GM12875 (cell line): ENCODE measurements at regions not wholly inside any gene's neighbourhood (a gene's known extent, or its start where the extent isn't known, plus 50 kb on each side); places are given as distances from the start of the nearest gene placed in this dataset.

Experiments used
- H3K4me3 ChIP-seq: one replicate; pipeline ENCODE4 v1.5.1; 2011; ENCODE audit warnings: low read depth, low read length, control low read depth
- TF ChIP-seq, protein P1 (sequence below): IDR thresholded peaks from 2 replicates; pipeline ENCODE4 v1.5.1; 2011; ENCODE audit warnings: low read depth, mild to moderate bottlenecking, control low read depth, inconsistent platforms, low read length, moderate library complexity, borderline replicate concordance; ENCODE audit not compliant: insufficient read depth

DNA sequence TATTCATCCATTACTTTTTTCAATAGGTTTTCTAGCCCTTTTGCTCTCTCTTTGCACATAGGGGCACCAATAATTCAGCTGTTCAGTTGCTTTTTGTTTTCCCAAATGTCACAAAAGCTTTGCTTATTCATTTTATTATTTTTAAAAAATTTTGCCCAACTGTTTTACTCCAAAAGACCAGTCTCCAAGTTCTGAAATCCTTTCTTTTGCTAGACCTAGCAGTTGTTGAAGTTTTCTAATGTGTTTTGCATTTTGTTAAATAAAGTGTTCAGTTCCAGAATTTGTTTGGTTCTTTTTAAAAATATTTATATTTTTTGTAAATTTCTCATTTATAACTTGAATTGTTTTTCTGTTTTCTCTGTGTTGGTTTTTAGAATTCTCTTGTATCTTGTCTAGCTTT lies 1227.3 kb downstream of the ROBO2 start:
- TF ChIP-seq, protein P1, sequence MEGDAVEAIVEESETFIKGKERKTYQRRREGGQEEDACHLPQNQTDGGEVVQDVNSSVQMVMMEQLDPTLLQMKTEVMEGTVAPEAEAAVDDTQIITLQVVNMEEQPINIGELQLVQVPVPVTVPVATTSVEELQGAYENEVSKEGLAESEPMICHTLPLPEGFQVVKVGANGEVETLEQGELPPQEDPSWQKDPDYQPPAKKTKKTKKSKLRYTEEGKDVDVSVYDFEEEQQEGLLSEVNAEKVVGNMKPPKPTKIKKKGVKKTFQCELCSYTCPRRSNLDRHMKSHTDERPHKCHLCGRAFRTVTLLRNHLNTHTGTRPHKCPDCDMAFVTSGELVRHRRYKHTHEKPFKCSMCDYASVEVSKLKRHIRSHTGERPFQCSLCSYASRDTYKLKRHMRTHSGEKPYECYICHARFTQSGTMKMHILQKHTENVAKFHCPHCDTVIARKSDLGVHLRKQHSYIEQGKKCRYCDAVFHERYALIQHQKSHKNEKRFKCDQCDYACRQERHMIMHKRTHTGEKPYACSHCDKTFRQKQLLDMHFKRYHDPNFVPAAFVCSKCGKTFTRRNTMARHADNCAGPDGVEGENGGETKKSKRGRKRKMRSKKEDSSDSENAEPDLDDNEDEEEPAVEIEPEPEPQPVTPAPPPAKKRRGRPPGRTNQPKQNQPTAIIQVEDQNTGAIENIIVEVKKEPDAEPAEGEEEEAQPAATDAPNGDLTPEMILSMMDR, result no peak
- H3K4me3 ChIP-seq, result no peak overlapping the region

DNA sequence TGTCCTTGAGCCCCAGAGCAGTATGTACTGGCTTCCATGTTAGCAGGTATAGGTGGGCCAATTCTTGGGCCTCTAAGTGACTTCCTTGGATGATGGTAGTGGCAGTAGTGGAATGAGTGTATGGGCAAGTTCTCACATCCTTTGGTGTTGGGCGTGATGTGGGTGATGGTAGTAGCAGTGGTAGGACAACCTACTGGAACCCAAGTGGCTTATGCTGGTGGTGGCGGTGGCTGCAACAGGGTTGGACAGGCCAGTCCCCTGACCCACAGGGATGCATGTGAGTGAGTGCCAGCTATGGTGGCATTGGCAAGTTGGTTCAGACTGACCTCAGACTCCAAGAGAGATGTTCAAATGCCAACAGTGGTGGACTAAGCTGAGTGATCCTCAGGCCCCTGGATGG lies 1228.2 kb downstream of the ROBO2 start:
- TF ChIP-seq, protein P1, result no peak
- no peak overlapping the region for H3K4me3 ChIP-seq

DNA sequence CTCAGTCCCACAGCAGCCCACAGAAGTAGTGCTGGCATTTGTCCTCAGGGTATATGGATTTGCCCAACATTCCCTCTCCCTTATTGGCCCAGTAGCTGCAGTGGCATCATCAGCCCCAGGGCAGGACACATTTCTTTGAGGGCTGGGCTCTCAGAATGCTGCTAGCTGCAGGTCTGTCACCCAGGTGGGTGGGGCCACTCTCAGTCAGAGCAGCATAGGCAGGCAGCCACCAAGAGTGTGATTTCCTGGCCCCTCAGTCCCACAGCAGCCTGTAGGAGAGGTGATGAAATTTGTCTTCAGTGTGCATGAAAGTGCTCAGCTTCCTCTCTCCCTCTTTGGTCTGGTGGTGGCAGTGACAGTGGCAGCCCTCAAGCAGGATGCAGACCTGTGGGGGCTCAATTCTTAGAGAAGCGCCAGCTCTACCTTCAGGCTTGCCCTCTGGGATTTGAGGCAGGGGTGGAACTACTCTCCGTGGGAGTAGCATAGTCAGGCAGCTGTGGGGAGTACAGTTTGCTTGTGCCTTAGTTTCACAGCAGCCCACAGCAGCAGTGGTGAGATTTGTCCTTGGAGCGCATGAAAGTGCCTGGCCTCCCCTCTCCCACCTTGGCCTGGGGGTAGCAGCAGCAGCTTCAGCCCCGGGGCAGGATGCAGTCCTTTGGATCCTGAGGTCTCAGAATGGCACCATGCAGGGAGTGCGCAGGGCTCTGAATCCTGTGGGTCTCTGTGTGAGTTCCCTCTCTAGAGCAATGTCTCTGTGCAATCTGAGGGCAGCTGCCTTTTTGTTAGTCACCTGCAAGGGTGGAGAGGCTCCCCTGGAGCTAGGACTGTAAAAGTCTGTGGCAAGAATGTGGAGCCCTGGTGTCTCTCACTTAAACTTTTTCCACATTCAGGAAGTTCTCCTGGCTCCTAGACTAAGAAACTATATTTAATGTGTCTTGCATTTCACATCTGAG lies 1229.1 kb downstream of the ROBO2 start:
- no peak overlapping the region for H3K4me3 ChIP-seq
- TF ChIP-seq, protein P1, result no peak

DNA sequence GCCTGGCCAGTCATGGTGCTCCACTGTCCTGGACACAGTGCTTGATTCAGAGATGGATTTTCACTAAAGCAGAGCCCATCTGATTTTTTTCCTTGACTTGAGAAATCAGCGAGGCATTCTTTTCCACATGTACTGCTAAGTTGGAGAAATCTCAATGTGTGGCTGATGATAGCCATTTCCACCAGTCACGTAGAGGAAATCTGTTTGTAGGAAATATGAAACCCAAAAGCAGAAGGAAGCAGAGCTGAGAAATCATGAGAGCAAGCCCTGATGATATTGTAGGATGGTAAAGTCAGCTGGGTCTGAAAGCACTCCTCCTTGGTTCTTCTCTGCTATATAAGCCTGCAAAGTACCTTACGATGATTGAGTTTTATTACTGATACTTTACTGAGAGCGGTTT lies 1233.4 kb downstream of the ROBO2 start:
- TF ChIP-seq, protein P1, result no peak
- H3K4me3 ChIP-seq, result no peak overlapping the region

DNA sequence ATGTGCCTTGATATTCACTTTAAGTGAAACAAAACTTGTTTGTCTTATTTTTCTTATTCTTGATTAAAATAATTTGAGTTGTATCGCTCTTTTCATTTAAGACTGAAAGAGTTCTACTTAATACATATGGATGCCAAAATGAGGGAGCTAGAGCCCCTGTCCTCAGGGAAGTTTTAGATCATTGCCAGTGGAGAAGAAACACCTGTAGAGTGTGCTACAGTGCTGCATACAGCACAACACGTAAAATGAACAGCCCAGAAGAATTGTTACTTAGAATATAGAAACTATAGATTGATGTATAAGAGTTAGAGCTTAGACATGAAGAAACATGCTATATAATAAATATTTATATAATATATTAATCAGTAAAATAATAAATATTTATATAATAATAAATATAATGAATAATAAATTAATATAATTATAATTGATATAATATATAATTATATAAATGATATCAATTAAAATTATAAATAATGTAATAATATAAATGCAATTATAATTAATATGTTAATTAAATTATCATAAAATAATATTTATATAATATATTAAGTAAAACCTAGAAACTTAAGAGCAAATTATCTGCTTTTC lies 1234.7 kb downstream of the ROBO2 start:
- H3K4me3 ChIP-seq, result no peak overlapping the region
- TF ChIP-seq, protein P1, result no peak

DNA sequence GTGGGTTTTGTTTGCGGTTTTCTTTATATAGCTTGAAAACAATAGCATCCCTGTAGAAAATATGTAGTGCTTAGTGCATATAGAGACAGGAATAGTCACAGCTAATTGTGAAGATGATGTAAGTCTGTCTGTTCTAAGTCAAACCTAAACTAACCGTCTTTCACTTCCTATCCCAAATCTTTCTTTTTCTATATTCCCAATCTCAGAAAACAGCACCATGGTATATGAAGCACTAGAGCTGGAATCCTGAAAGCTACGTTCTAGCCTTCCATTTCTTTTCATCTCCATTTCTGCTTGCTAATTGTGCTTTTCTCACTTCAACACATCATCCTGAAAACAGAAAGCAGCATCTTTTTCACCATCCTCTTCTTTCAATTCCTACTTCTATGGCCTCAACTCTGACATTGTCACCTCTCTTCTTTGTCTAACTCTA lies 1235.5 kb downstream of the ROBO2 start:
- TF ChIP-seq, protein P1, result no peak
- no peak overlapping the region for H3K4me3 ChIP-seq
